ENCODE measurements at regions not wholly inside any gene's neighbourhood (a gene's known extent, or its start where the extent isn't known, plus 50 kb on each side); places are given as distances from the start of the nearest gene placed in this dataset.

DNA sequence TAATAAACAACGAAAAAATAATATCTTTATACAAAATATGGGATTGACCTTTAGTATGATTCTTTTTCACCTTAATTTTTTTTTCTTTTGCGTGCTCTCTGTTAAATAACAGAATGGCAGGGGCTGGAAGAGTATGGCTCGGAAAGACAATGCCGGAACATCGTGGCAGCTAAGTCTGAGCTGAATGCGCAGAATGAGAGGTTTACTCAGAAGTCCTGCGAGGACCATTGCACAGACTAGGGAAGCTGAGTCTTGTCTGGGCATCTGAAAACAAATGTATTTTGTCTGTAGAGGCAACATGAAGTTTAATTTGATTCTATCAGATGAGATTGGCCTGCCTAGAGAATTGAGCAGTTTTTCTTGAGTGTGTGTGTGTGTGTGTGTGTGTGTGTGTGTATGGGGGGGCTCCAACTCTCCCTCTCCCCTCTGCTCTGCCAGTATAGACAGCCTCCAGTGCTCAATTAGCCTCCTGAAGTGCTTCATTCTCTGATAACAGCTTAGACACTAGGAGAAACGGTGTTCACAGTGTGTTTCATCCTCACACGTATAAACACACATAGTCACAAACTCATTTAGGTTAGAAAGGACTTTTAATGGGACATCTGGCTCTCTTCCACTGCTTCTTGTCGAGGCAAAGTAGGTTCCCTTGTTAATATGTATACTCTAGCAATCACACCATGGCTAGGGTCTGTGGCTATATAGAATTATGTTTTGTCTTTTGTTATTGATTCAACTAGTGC, 244.3 kb upstream of the SORL1-AS1 start:
- no peak overlapping the region for H3K4me3 ChIP-seq
- ChIA-PET CTCF (no interaction called here), POLR2A (ENCODE audit: unreplicated experiment) (no interaction called here)
- no peaks in the 10 kb centered on the region for H3K9me2 ChIP-seq (ENCODE audit: insufficient read depth)
- no peak overlapping the region for H2AFZ ChIP-seq
- intact Hi-C loops (cut with micrococcal nuclease; ENCODE audit: unreplicated experiment) = no loop called here
- no TSS peak for BruUV-seq (replicated peaks)
- no peaks in the 10 kb centered on the region for H3K4me1 ChIP-seq (replicated peaks; ENCODE audit: insufficient read depth)
- no peak overlapping the region for H3K4me2 ChIP-seq
- H3K36me3 ChIP-seq (ENCODE audit: low read depth) = no peaks in the 10 kb centered on the region
- TF ChIP-seq, protein P1, sequence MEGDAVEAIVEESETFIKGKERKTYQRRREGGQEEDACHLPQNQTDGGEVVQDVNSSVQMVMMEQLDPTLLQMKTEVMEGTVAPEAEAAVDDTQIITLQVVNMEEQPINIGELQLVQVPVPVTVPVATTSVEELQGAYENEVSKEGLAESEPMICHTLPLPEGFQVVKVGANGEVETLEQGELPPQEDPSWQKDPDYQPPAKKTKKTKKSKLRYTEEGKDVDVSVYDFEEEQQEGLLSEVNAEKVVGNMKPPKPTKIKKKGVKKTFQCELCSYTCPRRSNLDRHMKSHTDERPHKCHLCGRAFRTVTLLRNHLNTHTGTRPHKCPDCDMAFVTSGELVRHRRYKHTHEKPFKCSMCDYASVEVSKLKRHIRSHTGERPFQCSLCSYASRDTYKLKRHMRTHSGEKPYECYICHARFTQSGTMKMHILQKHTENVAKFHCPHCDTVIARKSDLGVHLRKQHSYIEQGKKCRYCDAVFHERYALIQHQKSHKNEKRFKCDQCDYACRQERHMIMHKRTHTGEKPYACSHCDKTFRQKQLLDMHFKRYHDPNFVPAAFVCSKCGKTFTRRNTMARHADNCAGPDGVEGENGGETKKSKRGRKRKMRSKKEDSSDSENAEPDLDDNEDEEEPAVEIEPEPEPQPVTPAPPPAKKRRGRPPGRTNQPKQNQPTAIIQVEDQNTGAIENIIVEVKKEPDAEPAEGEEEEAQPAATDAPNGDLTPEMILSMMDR (conservative IDR thresholded peaks at IDR 0.05) = no peak
- no peak for TF ChIP-seq EZH2 (IDR thresholded peaks at IDR 0.05; ENCODE audit: low read depth)
- DNase-seq = no peak
- no peak overlapping the region for H3K27ac ChIP-seq
- no peaks in the 10 kb centered on the region for H3K79me2 ChIP-seq (ENCODE audit: low read depth)
- H3K9me3 ChIP-seq (ENCODE audit: insufficient read depth, low read depth) = no peaks in the 10 kb centered on the region
- peaks cover 7% of the 10 kb centered on the region for H3K27me3 ChIP-seq (ENCODE audit: insufficient read depth, low read depth)
- H3F3A ChIP-seq (ENCODE audit: insufficient read depth, low read depth) = no peaks in the 10 kb centered on the region
- no peaks in the 10 kb centered on the region for H4K20me1 ChIP-seq (ENCODE audit: insufficient read depth)

DNA sequence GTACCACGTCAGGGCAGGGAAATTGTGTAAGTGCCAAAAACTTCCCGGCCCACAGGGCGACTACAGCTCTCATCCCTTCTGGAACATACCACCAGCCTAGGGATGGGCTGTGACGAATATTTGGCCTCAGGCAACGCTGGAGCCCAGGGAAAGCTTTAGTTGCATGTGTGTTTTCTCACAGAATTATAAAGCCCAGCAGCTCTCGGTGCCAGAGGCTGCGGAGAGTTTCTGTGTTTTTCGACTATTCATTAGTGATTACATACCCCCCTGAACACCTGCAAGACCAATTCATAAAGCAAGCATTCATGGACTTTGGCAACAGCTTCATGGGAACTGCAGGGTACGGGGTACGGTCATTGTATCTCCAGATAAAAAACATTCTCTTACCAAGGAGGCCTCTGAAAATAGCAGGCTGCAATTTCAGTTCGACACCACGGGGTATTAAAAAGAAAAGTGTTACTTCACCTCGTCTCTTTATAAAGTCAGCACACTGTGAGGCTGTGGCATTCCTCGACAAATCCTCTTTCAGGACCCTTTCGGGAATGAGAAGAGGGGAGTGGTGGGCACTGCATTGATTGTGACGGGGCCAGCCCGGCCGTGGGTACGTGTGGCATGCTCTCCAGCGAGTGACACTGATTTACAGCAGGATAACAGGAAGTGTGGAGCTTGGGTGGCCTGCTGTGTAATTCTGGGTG, 243.6 kb upstream of the SORL1-AS1 start:
- no peaks in the 10 kb centered on the region for H3F3A ChIP-seq (ENCODE audit: insufficient read depth, low read depth)
- TF ChIP-seq, protein P1 (conservative IDR thresholded peaks at IDR 0.05) = no peak
- no peak for TF ChIP-seq EZH2 (IDR thresholded peaks at IDR 0.05; ENCODE audit: low read depth)
- H3K27ac ChIP-seq = no peak overlapping the region
- no peaks in the 10 kb centered on the region for H3K36me3 ChIP-seq (ENCODE audit: low read depth)
- no peaks in the 10 kb centered on the region for H3K4me1 ChIP-seq (replicated peaks; ENCODE audit: insufficient read depth)
- H3K9me2 ChIP-seq (ENCODE audit: insufficient read depth) = no peaks in the 10 kb centered on the region
- H3K9me3 ChIP-seq (ENCODE audit: insufficient read depth, low read depth) = no peaks in the 10 kb centered on the region
- BruUV-seq (replicated peaks) = no TSS peak
- no peak overlapping the region for H3K4me2 ChIP-seq
- ChIA-PET POLR2A (ENCODE audit: unreplicated experiment) (no interaction called here), CTCF (no interaction called here)
- no peak overlapping the region for H2AFZ ChIP-seq
- DNase-seq = no peak
- H4K20me1 ChIP-seq (ENCODE audit: insufficient read depth) = no peaks in the 10 kb centered on the region
- H3K4me3 ChIP-seq = no peak overlapping the region
- intact Hi-C loops (cut with micrococcal nuclease; ENCODE audit: unreplicated experiment) = no loop called here
- no peaks in the 10 kb centered on the region for H3K79me2 ChIP-seq (ENCODE audit: low read depth)
- H3K27me3 ChIP-seq (ENCODE audit: insufficient read depth, low read depth) = peaks cover under 1% of the 10 kb centered on the region; the same call in 1 of the 2 replicates

DNA sequence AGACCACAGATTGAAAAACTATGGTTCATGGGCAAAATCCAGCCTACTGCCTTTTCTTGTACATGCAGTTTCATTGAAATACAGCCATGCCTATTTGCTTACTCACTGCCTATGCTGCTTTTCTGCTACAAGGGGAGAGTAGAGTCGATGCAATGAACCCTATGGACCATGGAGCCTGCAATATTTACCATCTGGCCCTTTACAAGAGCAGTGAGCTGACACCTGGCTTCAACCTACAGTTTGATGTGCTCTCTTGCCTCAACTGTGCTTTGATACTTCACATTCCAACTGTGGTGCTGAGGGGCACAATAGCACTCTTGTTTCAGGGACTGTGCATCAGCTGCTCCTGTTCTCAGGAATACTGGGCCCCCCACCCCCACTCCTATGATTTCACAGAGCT, 239.5 kb upstream of the SORL1-AS1 start:
- no peaks in the 10 kb centered on the region for H3K27me3 ChIP-seq (ENCODE audit: insufficient read depth, low read depth)
- intact Hi-C loops (cut with micrococcal nuclease; ENCODE audit: unreplicated experiment) = no loop called here
- no peak for TF ChIP-seq EZH2 (IDR thresholded peaks at IDR 0.05; ENCODE audit: low read depth)
- TF ChIP-seq, protein P1 (conservative IDR thresholded peaks at IDR 0.05) = no peak

More for the DNA sequence above, 239.5 kb upstream of the SORL1-AS1 start:
- Histone ChIP-seq H3K4me3 (no peak overlapping the region), H3K9me3 (ENCODE audit: insufficient read depth, low read depth) (no peaks in the 10 kb centered on the region), H3K27ac (no peak overlapping the region), H3F3A (ENCODE audit: insufficient read depth, low read depth) (no peaks in the 10 kb centered on the region), H3K79me2 (ENCODE audit: low read depth) (no peaks in the 10 kb centered on the region), H3K9me2 (ENCODE audit: insufficient read depth) (no peaks in the 10 kb centered on the region), H3K4me2 (no peak overlapping the region), H2AFZ (no peak overlapping the region), H4K20me1 (ENCODE audit: insufficient read depth) (no peaks in the 10 kb centered on the region), H3K4me1 (replicated peaks; ENCODE audit: insufficient read depth) (peaks cover 19% of the 10 kb centered on the region), H3K36me3 (ENCODE audit: low read depth) (no peaks in the 10 kb centered on the region)
- ChIA-PET POLR2A (ENCODE audit: unreplicated experiment) (no interaction called here), CTCF (no interaction called here)
- BruUV-seq (replicated peaks) = no TSS peak
- no peak for DNase-seq
